NCI-H1436 (cell line): ENCODE measurements at regions not wholly inside any gene's neighbourhood (a gene's known extent, or its start where the extent isn't known, plus 50 kb on each side); places are given as distances from the start of the nearest gene placed in this dataset.
"Not testable (repeated sequence)": the region's sequence is repeated elsewhere in the genome, so short reads cannot be mapped to it uniquely, and the experiment has no call there.

Experiments used
- DNase-seq: peaks from one replicate; lab custom pipeline; 2025; lab: John Stamatoyannopoulos, UW

DNA sequence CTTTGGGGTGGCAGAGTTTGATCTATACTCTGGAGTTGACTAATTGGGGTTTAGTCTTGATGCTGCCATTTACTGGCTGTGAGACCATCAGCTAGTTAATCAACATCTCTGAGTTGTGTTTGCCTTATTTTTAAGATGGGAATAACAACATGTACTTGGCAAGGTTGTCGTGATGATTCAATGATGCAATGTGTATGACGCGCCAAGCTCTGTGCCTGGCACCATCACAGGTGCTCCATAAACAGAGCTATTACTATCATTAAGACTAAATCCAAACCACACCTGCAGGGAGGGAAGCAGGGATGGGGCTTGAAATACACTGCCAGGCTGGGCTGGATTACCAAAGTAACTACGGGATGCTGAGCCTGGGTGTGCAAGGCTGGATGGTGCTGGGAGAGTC is 60.1 kb upstream of the E2F3 start:
- no peak for DNase-seq

DNA sequence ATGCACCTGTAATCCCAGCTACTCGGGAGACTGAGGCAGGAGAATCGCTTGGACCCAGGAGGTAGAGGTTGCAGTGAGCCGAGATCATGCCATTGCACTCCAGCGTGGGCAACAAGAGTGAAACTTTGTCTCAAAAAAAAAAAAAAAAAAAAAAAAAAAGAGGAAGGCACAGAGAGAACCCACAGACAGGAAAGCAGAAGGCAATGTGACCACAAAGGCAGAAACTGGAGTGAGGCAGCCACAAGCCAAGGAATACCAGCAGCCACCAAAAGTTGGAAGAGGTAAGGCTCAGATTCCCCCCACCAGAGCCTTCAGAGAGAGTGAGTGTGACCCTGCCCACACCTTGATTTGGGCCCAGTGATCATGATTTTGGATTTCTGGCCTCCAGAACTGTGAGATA is 54.7 kb upstream of the E2F3 start:
- not testable (repeated sequence) for DNase-seq

DNA sequence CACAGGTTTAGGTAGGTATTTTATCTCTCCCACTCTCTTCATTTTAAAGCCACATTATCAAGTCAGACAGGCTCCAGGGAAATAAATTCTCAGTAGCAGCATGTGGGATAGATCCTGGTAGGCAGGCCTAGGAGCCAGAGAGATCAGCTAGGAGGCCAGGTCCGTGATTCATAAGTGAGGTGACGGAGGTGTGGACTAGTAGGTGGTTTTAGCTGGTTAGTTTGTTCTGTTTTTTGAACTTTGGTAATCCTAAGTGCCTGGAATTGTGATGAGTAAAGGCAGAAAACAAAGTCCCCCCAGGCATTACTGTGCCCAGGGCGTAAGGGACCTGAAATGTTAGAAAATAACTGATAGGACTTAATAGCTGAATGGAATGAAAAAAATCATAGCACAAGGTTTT is 53.6 kb upstream of the E2F3 start:
- no peak for DNase-seq

DNA sequence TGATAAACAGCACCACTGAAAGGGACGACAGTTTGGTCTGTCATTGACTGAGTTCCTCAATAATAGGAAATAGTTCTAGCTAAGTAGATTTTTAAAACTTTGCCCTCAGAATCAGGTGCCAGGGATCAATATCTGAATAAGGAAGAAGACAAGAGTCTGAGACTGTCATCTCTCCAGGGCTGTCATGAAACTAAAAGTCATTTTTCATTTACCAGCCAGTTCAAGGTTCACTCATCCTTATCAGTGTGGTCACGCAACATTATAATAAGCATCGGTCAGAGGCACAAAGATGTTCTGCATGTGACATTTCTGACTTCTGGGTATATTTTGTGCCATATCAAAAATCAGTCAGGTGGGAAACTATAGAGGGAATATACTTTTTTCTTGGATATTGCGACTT is 52.5 kb upstream of the E2F3 start:
- no peak for DNase-seq

DNA sequence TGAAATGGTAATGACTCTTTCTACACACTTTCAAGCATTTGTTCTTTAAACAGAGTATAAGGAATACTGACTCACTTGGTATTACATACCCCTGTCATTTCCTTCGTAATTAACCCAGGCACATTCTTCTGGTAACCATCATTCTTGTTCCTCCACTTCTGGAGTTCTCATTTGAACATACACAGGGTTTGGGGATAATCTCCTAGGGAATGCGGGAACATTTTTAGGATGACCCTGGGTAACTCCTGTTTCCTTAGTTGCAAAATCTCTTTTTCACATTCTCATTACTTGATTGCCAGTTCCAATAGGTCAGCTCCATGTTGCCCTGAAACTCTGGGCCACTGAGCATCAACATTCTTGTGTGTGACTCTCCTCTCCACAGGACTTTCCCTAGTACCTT is 51.5 kb upstream of the E2F3 start:
- no peak for DNase-seq

DNA sequence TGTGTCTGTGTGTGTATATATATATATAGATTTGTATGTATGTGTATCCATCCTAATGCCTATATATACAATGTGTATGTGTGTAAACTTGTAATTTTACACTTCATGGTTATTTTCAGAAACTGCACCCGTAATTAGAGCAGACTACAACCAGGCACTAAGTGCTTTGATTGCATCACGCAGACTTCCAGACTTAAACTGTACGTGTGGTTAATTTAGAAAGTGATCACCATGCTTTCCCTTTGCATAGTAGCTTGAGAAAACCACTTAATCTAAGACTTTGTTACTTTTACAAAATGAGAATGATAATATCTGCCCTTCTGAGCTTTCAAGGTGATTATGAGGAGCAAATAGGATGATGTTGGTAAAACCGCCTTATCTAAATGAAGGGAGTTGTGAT is 50.1 kb upstream of the E2F3 start:
- no peak for DNase-seq
